HPDE6-E6E7 (cell line): ENCODE measurements at regions not wholly inside any gene's neighbourhood (a gene's known extent, or its start where the extent isn't known, plus 50 kb on each side); places are given as distances from the start of the nearest gene placed in this dataset.

Experiments used
- DNase-seq: peaks from one replicate; pipeline ENCODE4 v3.0.0; 2011; ENCODE audit warnings: missing footprints; ENCODE audit errors: extremely low spot score

GRCh38 chr21:25149022-25149421 is 458.3 kb downstream of the MRPL39 start:
- DNase-seq, result no peak

- no peak for DNase-seq
Measured at GRCh38 chr21:25139414-25139813, 467.9 kb downstream of the MRPL39 start.

- DNase-seq, result no peak
Measured at GRCh38 chr21:25133939-25134338, 473.3 kb downstream of the MRPL39 start.

GRCh38 chr21:25127811-25128210 is 479.5 kb downstream of the MRPL39 start:
- no peak for DNase-seq

GRCh38 chr21:25127007-25127406 is 480.3 kb downstream of the MRPL39 start:
- no peak for DNase-seq

GRCh38 chr21:25126564-25126963 is 480.7 kb downstream of the MRPL39 start:
- no peak for DNase-seq

GRCh38 chr21:25118648-25119047 is 488.6 kb downstream of the MRPL39 start:
- no peak for DNase-seq

- no peak for DNase-seq
Measured at GRCh38 chr21:25115021-25115420, 492.3 kb downstream of the MRPL39 start.

GRCh38 chr21:25107708-25108107 is 499.6 kb downstream of the MRPL39 start:
- DNase-seq, result no peak

GRCh38 chr21:25103500-25104207 is 503.6 kb downstream of the MRPL39 start:
- DNase-seq, result no peak

- DNase-seq, result no peak
Measured at GRCh38 chr21:25097648-25098047, 509.6 kb downstream of the MRPL39 start.

- no peak for DNase-seq
Measured at GRCh38 chr21:25094695-25095094, 512.6 kb downstream of the MRPL39 start.

GRCh38 chr21:25092441-25093011 is 514.8 kb downstream of the MRPL39 start:
- DNase-seq, result no peak

GRCh38 chr21:25081096-25081495 is 526.2 kb downstream of the MRPL39 start:
- DNase-seq, result no peak

GRCh38 chr21:25080661-25081060 is 526.6 kb downstream of the MRPL39 start:
- DNase-seq, result no peak

- no peak for DNase-seq
Measured at GRCh38 chr21:25080141-25080540, 527.1 kb downstream of the MRPL39 start.

- DNase-seq, result no peak
Measured at GRCh38 chr21:25079053-25079452, 528.2 kb downstream of the MRPL39 start.

GRCh38 chr21:25062061-25062460 is 545.2 kb downstream of the MRPL39 start:
- DNase-seq, result no peak

- DNase-seq, result no peak
Measured at GRCh38 chr21:25054689-25055088, 552.6 kb downstream of the MRPL39 start.

GRCh38 chr21:25039461-25040380 is 567.6 kb downstream of the MRPL39 start:
- DNase-seq, result no peak

- no peak for DNase-seq
Measured at GRCh38 chr21:25036775-25037174, 570.5 kb downstream of the MRPL39 start.

- DNase-seq, result no peak
Measured at GRCh38 chr21:25031750-25032149, 575.5 kb downstream of the MRPL39 start.

- DNase-seq, result no peak
Measured at GRCh38 chr21:25029580-25029979, 577.7 kb downstream of the MRPL39 start.
